ENCODE measurements at regions not wholly inside any gene's neighbourhood (a gene's known extent, or its start where the extent isn't known, plus 50 kb on each side); places are given as distances from the start of the nearest gene placed in this dataset.

GRCh38 chr6:84526631-84527030 lies 237.8 kb downstream of the TBX18 start:
- TF ChIP-seq CTCF (IDR thresholded peaks at IDR 0.05; ENCODE audit: low read depth, low read length, poor library complexity, severe bottlenecking) (no peak), EZH2phosphoT487 (IDR thresholded peaks at IDR 0.05; ENCODE audit: borderline replicate concordance, low read length) (no peak)
